ENCODE measurements at regions not wholly inside any gene's neighbourhood (a gene's known extent, or its start where the extent isn't known, plus 50 kb on each side); places are given as distances from the start of the nearest gene placed in this dataset.
A peak's percentile ranks its signal among the peaks of the same experiment; 100 is the strongest.

DNA sequence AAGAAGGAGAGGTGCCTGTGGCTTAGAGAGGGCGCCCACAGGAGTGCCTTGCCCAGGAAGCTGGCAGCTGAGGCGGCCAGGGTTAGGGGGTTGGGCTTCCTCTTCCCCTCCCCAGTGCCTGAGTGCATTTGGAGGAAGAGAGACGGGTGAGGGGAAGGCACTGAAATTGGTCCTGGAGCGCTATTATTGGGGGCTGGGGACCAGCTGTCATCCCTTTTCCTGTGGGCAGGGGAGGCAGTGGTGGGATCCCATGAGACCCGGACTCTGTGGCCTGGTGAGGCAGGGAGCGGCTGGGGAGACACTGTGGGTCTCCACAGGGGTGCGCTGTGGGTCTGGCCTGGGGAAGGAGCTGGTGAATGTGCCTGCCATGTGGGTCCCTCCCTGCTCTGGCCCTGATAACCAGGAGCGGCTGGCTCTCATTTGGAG lies 259.7 kb downstream of the SEC14L1 start (continued):
- TF ChIP-seq, protein P1, sequence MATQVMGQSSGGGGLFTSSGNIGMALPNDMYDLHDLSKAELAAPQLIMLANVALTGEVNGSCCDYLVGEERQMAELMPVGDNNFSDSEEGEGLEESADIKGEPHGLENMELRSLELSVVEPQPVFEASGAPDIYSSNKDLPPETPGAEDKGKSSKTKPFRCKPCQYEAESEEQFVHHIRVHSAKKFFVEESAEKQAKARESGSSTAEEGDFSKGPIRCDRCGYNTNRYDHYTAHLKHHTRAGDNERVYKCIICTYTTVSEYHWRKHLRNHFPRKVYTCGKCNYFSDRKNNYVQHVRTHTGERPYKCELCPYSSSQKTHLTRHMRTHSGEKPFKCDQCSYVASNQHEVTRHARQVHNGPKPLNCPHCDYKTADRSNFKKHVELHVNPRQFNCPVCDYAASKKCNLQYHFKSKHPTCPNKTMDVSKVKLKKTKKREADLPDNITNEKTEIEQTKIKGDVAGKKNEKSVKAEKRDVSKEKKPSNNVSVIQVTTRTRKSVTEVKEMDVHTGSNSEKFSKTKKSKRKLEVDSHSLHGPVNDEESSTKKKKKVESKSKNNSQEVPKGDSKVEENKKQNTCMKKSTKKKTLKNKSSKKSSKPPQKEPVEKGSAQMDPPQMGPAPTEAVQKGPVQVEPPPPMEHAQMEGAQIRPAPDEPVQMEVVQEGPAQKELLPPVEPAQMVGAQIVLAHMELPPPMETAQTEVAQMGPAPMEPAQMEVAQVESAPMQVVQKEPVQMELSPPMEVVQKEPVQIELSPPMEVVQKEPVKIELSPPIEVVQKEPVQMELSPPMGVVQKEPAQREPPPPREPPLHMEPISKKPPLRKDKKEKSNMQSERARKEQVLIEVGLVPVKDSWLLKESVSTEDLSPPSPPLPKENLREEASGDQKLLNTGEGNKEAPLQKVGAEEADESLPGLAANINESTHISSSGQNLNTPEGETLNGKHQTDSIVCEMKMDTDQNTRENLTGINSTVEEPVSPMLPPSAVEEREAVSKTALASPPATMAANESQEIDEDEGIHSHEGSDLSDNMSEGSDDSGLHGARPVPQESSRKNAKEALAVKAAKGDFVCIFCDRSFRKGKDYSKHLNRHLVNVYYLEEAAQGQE (IDR thresholded peaks at IDR 0.05; ENCODE audit: borderline replicate concordance), result peak; percentile 48
- TF ChIP-seq, protein P1 (CRISPR knock-in tag; IDR thresholded peaks at IDR 0.05; ENCODE audit: low read depth), result no peak
